ENCODE measurements at regions not wholly inside any gene's neighbourhood (a gene's known extent, or its start where the extent isn't known, plus 50 kb on each side); places are given as distances from the start of the nearest gene placed in this dataset.

DNA sequence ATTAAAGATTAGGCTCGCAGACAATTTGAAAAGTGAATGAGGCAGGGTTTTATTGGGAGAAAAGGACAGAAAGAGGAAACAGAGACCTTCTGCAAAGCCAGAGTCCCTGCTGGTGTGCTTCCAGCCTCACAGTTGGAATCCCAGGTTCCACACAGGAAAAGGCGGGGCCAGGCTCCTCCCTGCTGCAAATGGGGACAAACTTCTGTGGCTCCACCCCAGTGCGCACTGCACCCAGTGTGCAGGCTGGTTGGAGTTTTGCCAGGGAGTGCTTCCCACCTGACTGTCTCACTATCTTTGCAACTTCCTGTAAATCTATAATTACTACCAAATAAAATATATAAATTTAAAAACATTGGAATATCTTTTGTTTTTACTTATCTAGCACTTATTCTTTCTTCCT is 386.0 kb upstream of the GRIN3A start:
- no peak for DNase-seq

GRCh38 chr9:102114557-102114956 is 376.1 kb upstream of the GRIN3A start:
- no peak for DNase-seq

DNA sequence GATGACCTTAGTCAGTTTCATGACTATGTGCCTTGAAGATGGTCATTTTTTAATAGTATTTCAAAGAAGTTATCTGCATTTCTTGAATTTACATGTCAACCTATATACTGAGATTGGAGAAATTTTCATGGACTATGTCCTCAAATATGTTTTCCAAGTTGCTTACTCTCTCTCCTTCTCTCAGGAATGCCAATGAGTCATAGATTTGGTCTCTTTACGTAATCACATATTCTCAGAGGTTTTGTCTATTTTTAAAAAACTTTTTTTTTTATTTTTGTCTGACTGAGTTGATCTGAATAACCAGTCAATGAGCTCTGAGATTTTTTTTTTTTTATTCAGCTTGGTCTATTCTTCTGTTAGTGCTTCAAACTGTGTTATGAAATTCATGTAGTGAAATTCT is 374.7 kb upstream of the GRIN3A start:
- no peak for DNase-seq

DNA sequence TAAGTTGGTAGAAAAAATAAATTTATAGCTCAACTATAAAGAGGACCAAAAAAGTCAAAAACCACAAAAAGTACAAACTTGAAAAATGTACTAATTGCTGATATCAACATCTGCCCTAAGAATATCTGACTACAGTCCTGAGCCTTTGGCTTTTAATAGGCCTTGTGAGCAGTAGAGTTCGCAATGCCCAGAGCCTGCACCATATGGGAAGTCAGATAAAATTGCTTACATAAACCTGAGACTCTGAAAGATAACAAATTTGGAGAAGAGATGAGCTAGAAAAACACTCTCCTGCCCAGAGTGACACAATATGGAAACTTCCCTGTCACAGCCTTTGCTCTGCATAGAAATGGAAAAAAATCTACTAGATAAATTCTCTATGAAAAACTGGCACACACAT is 368.0 kb upstream of the GRIN3A start:
- no peak for DNase-seq

- DNase-seq = no peak
Observed at GRCh38 chr9:102101723-102102122, 363.3 kb upstream of the GRIN3A start.

GRCh38 chr9:102087141-102087540 is 348.7 kb upstream of the GRIN3A start:
- no peak for DNase-seq

DNA sequence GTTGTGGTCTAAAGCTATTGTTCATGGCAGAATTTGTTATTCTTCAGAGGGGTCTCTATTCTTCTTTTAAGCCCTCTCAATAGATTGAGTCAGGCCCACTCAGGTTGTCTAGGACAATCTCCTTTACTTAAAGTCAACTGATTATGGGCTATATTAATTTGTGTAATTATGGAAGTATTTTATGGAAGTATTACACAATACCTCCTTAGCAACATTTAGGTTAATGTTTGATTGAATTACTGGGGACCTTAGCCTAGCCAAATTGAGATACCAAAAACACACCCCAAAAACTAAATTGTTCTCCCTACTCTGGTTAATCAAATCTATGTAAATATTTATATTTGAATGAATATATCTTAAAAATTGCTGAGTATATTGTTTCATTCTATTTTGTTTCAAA is 347.1 kb upstream of the GRIN3A start:
- no peak for DNase-seq

DNA sequence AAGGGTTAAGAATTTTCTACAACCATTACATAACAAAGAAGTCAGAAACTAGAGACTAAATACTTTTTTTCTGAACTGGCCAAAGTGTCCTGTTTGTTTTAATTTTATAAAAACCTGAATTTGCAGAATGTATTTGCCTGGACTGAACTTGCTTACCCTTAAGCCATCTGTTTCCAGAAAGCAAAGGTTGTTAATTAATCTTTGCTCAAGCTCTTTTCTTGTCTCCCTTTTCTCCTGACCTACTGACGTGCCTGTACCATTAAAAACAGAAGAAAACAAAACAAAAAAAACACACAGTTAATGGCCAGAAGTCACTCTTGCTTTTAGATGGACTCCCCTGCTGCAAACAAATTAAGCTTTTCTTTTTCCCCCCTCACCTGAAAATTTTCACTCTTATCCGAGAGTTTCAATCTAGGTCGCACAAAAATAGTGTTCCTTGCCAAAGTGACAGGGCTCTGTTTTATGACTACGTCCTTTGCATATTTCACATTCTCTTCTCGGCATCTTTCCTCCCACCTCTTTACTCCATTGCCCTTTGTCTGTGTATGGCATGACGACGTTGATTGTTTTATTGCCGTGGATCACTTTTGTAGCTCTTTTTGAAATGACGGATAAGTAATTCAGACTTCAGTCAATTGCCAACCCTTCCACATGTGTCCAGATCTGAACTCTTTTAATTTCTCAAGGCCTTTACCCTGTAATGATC is 333.8 kb upstream of the GRIN3A start:
- DNase-seq = no peak

DNA sequence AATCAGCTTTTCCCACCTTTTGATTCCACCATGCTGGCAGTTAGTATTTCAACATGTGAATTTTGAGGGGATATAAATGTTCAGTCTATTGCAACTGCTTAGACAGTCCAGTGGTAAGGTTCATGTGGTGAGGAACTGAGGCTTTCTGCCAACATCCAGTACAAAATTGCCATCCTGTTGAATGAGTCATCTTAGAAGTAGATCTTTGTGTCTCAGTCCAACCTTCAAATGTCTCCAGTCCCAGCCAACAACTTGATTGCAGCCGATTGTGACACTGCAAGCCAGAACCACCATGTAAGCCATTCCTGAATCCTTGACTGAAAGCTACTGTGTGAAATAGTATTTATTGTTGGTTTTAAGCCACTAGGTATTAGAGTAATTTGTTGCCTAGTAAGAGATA is 331.5 kb upstream of the GRIN3A start:
- no peak for DNase-seq

DNA sequence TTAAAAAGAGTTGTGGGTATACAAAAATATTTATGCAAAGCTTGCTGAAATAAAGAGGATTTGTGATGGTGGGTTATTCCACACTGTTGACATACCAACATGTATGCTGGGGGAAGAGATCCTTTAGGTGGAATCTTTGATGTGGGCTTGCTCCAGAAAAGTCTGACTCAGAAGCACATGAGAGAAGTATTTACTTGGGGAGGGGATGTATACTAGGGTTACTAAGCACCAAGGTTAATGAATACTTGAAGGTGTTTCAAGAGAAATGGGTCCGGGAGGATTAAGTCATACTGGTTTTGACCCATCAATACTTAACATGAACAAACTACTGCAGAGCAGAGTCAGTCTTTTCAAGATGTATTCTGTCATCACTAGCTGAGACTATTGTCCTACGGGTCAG is 316.4 kb upstream of the GRIN3A start:
- no peak for DNase-seq

- DNase-seq = no peak
Observed at GRCh38 chr9:102049586-102050246, 311.3 kb upstream of the GRIN3A start.

GRCh38 chr9:102047549-102047948 is 309.1 kb upstream of the GRIN3A start:
- no peak for DNase-seq

- DNase-seq = no peak
Observed at GRCh38 chr9:102044133-102044532, 305.7 kb upstream of the GRIN3A start.

DNA sequence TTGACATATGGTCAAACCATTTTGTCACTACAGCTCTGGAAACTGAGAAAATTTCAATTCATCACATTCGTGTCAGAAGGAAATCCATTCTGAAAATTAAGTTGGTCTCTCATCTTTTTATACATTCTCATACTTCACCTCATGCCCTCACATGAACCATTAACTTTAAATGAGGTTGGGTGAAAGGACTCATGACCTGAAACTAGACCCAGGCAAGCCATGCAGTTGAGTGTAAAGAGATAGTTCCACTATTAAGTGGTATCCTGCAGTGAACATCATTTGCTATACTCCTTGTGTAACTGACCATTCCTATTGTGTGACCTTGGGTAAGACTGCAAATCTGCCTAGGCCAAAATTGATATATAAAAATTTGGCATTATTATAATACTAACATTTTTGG is 299.6 kb upstream of the GRIN3A start:
- no peak for DNase-seq

GRCh38 chr9:102035929-102036328 is 297.5 kb upstream of the GRIN3A start:
- no peak for DNase-seq

- DNase-seq = no peak
Observed at GRCh38 chr9:102032614-102033013, 294.2 kb upstream of the GRIN3A start.

DNA sequence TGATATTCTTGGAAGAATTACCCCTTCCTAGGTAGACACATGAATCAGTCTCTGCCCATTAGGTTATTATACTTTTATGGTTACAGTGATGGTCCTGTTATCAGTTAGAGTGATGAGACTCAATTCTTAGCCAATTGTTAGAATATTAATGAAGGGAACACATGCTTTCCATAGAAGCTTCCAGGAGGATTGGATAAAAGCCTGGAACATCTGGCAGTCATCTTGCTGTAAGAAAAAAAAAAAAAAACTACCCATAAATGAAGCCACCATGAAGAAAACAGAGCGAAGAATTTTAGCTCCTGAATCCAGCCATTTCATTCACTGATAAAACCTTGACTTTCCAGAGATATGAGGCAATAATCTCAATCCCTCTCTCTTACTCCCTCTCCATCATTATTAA is 262.5 kb upstream of the GRIN3A start:
- DNase-seq = no peak

GRCh38 chr9:101999441-101999840 is 261.0 kb upstream of the GRIN3A start:
- DNase-seq = no peak

GRCh38 chr9:101995231-101995630 is 256.8 kb upstream of the GRIN3A start:
- no peak for DNase-seq

DNA sequence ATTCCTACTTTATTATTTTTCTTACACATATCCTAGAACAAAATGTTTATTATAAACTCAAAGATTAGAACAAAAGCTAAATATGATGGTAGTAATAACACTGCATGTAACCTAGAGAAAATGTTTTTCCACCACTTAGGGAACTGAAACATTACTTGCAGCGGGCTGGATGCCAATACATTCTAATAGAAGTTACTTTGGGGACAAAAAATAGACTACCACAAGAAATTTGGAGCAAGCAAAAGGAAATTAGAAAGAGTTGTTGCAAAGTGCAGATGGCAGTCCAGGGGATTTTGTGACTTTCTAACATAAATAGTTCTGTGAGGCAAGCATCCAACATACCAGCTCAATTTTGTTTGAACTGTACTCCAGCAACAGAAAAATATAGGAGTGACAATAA is 255.3 kb upstream of the GRIN3A start:
- peak in 1 of 4 experiments; percentile 21 for DNase-seq

- no peak for DNase-seq
Observed at GRCh38 chr9:101991926-101992325, 253.5 kb upstream of the GRIN3A start.

- DNase-seq = peak in 2 of 4 experiments; percentile 41 to 56
Observed at GRCh38 chr9:101977614-101978210, 239.3 kb upstream of the GRIN3A start.

DNA sequence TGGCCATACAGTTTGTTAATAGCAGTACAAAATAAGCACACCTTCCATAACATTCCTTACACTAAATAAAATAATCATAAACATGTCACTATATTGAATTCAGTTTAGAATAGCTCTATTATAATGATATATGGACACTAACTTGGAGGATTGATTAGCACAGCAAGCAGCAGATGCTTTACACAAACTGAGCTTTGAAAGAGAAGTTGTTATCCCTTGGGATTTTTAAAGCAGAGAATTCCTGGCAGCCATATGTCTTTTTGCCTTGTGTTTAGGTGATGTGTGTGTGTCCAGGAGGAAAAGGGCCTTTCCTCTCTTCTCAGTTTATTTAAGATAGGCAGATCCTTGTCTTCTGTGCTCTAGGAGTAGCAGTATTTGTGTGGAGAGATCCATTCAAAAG is 232.2 kb upstream of the GRIN3A start:
- DNase-seq = no peak

GRCh38 chr9:101968392-101968791 is 229.9 kb upstream of the GRIN3A start:
- DNase-seq = no peak
